DND-41 (cell line): ENCODE measurements at regions not wholly inside any gene's neighbourhood (a gene's known extent, or its start where the extent isn't known, plus 50 kb on each side); places are given as distances from the start of the nearest gene placed in this dataset.

Experiments
- CTCF ChIP-seq: IDR thresholded peaks from 2 replicates; pipeline ENCODE4 v1.5.1; 2012; ENCODE audit warnings: borderline replicate concordance, low read length, moderate library complexity, mild to moderate bottlenecking; ENCODE audit not compliant: poor library complexity, severe bottlenecking; ENCODE audit errors: extremely low read depth
- EZH2 ChIP-seq: IDR thresholded peaks from 3 replicates; pipeline ENCODE4 v1.6.1; 2012; ENCODE audit warnings: borderline replicate concordance, low read depth, mild to moderate bottlenecking, moderate library complexity, low read length, inconsistent platforms; ENCODE audit not compliant: severe bottlenecking

- TF ChIP-seq CTCF: no peak
- TF ChIP-seq EZH2: no peak
Observed at GRCh38 chr13:56189439-56189838, 951.3 kb upstream of the PRR20A start.
